Hypothalamus (tissue), 51 donors: ENCODE measurements at regions not wholly inside any gene's neighbourhood (a gene's known extent, or its start where the extent isn't known, plus 50 kb on each side); places are given as distances from the start of the nearest gene placed in this dataset.

ENCODE experiments used
- DNase-seq, 51 donors: peaks; one replicate each; lab custom pipeline; 2025; lab: John Stamatoyannopoulos, UW

GRCh38 chr6:40340957-40341356, 246.2 kb downstream of the LRFN2 start:
- DNase-seq, result no peak

- DNase-seq, result no peak
These were observed 247.0 kb downstream of the LRFN2 start for GRCh38 chr6:40340196-40340595.

- DNase-seq, result no peak
These were observed 248.9 kb downstream of the LRFN2 start for GRCh38 chr6:40338306-40338705.

GRCh38 chr6:40336940-40337760, 250.0 kb downstream of the LRFN2 start:
- DNase-seq, result no peak

GRCh38 chr6:40336296-40336695, 250.9 kb downstream of the LRFN2 start:
- no peak for DNase-seq

GRCh38 chr6:40334496-40335270, 252.5 kb downstream of the LRFN2 start:
- DNase-seq, result no peak

- DNase-seq, result no peak
These were observed 255.6 kb downstream of the LRFN2 start for GRCh38 chr6:40331545-40331944.

GRCh38 chr6:40330301-40330721, 256.9 kb downstream of the LRFN2 start:
- no peak for DNase-seq

GRCh38 chr6:40328986-40329545, 258.1 kb downstream of the LRFN2 start:
- DNase-seq, result no peak

GRCh38 chr6:40328386-40328985, 258.7 kb downstream of the LRFN2 start:
- DNase-seq, result peak in 1 of 51 donors; percentile 19

- no peak for DNase-seq
These were observed 260.3 kb downstream of the LRFN2 start for GRCh38 chr6:40326714-40327421.

GRCh38 chr6:40325791-40326190, 261.4 kb downstream of the LRFN2 start:
- DNase-seq, result no peak

GRCh38 chr6:40325041-40325440, 262.1 kb downstream of the LRFN2 start:
- DNase-seq, result no peak

GRCh38 chr6:40323881-40324634, 263.1 kb downstream of the LRFN2 start:
- DNase-seq, result no peak

GRCh38 chr6:40322336-40322735, 264.8 kb downstream of the LRFN2 start:
- no peak for DNase-seq

- DNase-seq, result no peak
These were observed 265.5 kb downstream of the LRFN2 start for GRCh38 chr6:40321616-40322015.

GRCh38 chr6:40320947-40321346, 266.2 kb downstream of the LRFN2 start:
- DNase-seq, result no peak

GRCh38 chr6:40320441-40320840, 266.7 kb downstream of the LRFN2 start:
- no peak for DNase-seq

- no peak for DNase-seq
These were observed 268.0 kb downstream of the LRFN2 start for GRCh38 chr6:40319124-40319523.

- no peak for DNase-seq
These were observed 272.1 kb downstream of the LRFN2 start for GRCh38 chr6:40315060-40315459.
